PC-3 (cell line): ENCODE measurements at regions not wholly inside any gene's neighbourhood (a gene's known extent, or its start where the extent isn't known, plus 50 kb on each side); places are given as distances from the start of the nearest gene placed in this dataset.

ENCODE experiments used
- CTCF ChIP-seq: fragments of 300-600 bp; sonication (generic); conservative IDR thresholded peaks from 2 replicates; pipeline ENCODE4 v1.5.1; 2017; ENCODE audit warnings: antibody characterized with exemption, low read depth, mild to moderate bottlenecking, low read length
- EZH2 ChIP-seq: fragments of 300-600 bp; sonication (generic); IDR thresholded peaks from one replicate; pipeline ENCODE4 v1.6.1; 2017; ENCODE audit warnings: antibody characterized with exemption, mild to moderate bottlenecking, low read length; ENCODE audit not compliant: unreplicated experiment
- EZH2phosphoT487 ChIP-seq: fragments of 300-600 bp; sonication (generic); IDR thresholded peaks from 2 replicates; pipeline ENCODE4 v1.6.1; 2018; ENCODE audit warnings: mild to moderate bottlenecking, antibody characterized with exemption, low read length, borderline replicate concordance

GRCh38 chr18:27746241-27746640 lies 430.7 kb downstream of the CDH2 start:
- no peak for TF ChIP-seq CTCF
- TF ChIP-seq EZH2 = no peak
- TF ChIP-seq EZH2phosphoT487 = no peak
